Gastrocnemius medialis (tissue), 4 donors: ENCODE measurements at regions not wholly inside any gene's neighbourhood (a gene's known extent, or its start where the extent isn't known, plus 50 kb on each side); places are given as distances from the start of the nearest gene placed in this dataset.

Experiments
- ATAC-seq, 2 donors: fragments of 150-250 bp; one replicate each; pipeline ENCODE4 v1.9.1; 2016
- DNase-seq, 2 donors: peaks; one replicate each; pipeline ENCODE4 v3.0.0-alpha.2; 2019
- H3K27ac ChIP-seq, 4 donors: fragments of 200-600 bp; sonication (generic); 1 replicate in 1 of 4; 2 replicates in 3 of 4; pipeline ENCODE4 v1.5.1; 2016 to 2018; ENCODE audit warnings: mild to moderate bottlenecking in 2 of 4, moderate library complexity in 1 of 4
- H3K27me3 ChIP-seq, 3 donors: fragments of 200-600 bp; sonication (generic) in 2 of 3; 1 replicate in 1 of 3; 2 replicates in 2 of 3; pipeline versions ENCODE4 v1.5.1 to v1.6.0; 2016 to 2019; ENCODE audit warnings: mild to moderate bottlenecking in 1 of 3, moderate library complexity in 1 of 3
- H3K36me3 ChIP-seq, 2 donors: fragments of 200-600 bp; sonication (generic) in 1 of 2; one replicate each; pipeline ENCODE4 v1.5.1; 2017 to 2018
- H3K4me1 ChIP-seq, 2 donors: fragments of 200-600 bp; sonication (generic) in 1 of 2; one replicate each; pipeline ENCODE4 v1.5.1; 2016 to 2017; ENCODE audit warnings: mild to moderate bottlenecking in 2 of 2
- H3K4me3 ChIP-seq, 4 donors: fragments of 200-600 bp; sonication (generic) in 3 of 4; 1 replicate in 1 of 4; 2 replicates in 3 of 4; pipeline ENCODE4 v1.5.1; 2016 to 2019; ENCODE audit warnings: mild to moderate bottlenecking in 2 of 4
- H3K9me3 ChIP-seq, 3 donors: fragments of 200-600 bp; sonication (generic) in 2 of 3; 1 replicate in 1 of 3; 2 replicates in 2 of 3; pipeline ENCODE4 v1.5.1; 2016 to 2019
- CTCF ChIP-seq, 5 experiments: fragments of 450-650 bp in 3 of 5; fragments of 200-600 bp in 2 of 5; sonication (generic) in 2 of 5; IDR thresholded peaks in 4 of 5; conservative IDR thresholded peaks in 1 of 5; 1 replicate in 4 of 5; 2 replicates in 1 of 5; pipeline ENCODE4 v1.5.1; 2016 to 2019; ENCODE audit warnings: antibody characterized with exemption in 5 of 5, mild to moderate bottlenecking in 3 of 5, moderate library complexity in 3 of 5
- POLR2A ChIP-seq, 2 donors: fragments of 450-650 bp; IDR thresholded peaks; one replicate each; pipeline ENCODE4 v1.6.1; 2017; ENCODE audit warnings: antibody characterized with exemption in 2 of 2, mild to moderate bottlenecking in 2 of 2, moderate library complexity in 2 of 2
- in situ Hi-C, 4 donors: fragments of 200-750 bp; cut with MboI; loops; one replicate each; pipeline versions ENCODE4 v1.15.0 to v1.8.0; 2017; ENCODE audit warnings: low sequenced_read_pairs in 4 of 4
- intact Hi-C: fragments of 100-400 bp; cut with DNase I; formaldehyde crosslinking; loops from one replicate; pipeline ENCODE4 v1.15.1; 2023; ENCODE audit warnings: low total_unique reads

GRCh38 chr3:144148356-144148755 lies 176.7 kb downstream of the DIPK2A start:
- intact Hi-C loops (no loop called here), in situ Hi-C loops (no loop called here)
- Histone ChIP-seq H3K4me3 (no peak overlapping the region), H3K36me3 (no peaks in the 10 kb centered on the region), H3K27ac (no peak overlapping the region), H3K4me1 (no peaks in the 10 kb centered on the region), H3K27me3 (no peaks in the 10 kb centered on the region), H3K9me3 (no peaks in the 10 kb centered on the region)
- TF ChIP-seq CTCF (IDR thresholded peaks at IDR 0.05 in 4 of 5, conservative IDR thresholded peaks at IDR 0.05 in 1 of 5) (no peak), POLR2A (IDR thresholded peaks at IDR 0.05) (no peak)
- ATAC-seq (no peak), DNase-seq (no peak)

GRCh38 chr3:144151983-144152382 lies 180.4 kb downstream of the DIPK2A start:
- in situ Hi-C loops: no loop called here
- H3K9me3 ChIP-seq: no peaks in the 10 kb centered on the region
- ATAC-seq: no peak

DNA sequence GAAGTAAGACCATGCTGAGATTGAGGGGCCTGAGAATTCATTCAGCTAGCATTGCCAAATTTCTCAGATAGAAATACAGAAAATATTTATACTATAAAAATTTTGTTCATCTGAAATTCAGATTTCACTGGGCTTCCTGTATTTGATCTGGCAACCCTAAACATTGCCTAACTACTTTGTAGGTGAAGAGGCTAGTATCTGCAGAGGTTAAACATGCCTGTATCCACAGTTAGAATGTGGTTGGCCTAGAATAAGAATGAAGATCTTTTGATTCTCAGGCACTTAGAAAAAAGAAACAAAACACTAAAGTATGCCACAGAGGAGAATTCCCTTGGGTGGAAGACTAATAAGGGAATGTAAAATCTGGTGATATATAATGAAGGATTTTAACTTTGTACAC lies 189.0 kb downstream of the DIPK2A start:
- H3K4me3 ChIP-seq: no peak overlapping the region
- DNase-seq (no peak), ATAC-seq (no peak)
- no peaks in the 10 kb centered on the region for H3K27me3 ChIP-seq
- no peaks in the 10 kb centered on the region for H3K36me3 ChIP-seq
- H3K9me3 ChIP-seq: no peaks in the 10 kb centered on the region
- H3K4me1 ChIP-seq: no peaks in the 10 kb centered on the region
- no peak for TF ChIP-seq CTCF (IDR thresholded peaks at IDR 0.05 in 4 of 5, conservative IDR thresholded peaks at IDR 0.05 in 1 of 5)
- no peak for TF ChIP-seq POLR2A (IDR thresholded peaks at IDR 0.05)
- no peak overlapping the region for H3K27ac ChIP-seq
- in situ Hi-C loops (no loop called here), intact Hi-C loops (no loop called here)

More at GRCh38 chr3:144151983-144152382, 180.4 kb downstream of the DIPK2A start:
- no peak for TF ChIP-seq CTCF (IDR thresholded peaks at IDR 0.05 in 4 of 5, conservative IDR thresholded peaks at IDR 0.05 in 1 of 5)
- no peak for TF ChIP-seq POLR2A (IDR thresholded peaks at IDR 0.05)
- intact Hi-C loops: no loop called here
- no peaks in the 10 kb centered on the region for H3K27me3 ChIP-seq
- H3K4me3 ChIP-seq: no peak overlapping the region
- no peak for DNase-seq
- no peaks in the 10 kb centered on the region for H3K4me1 ChIP-seq
- no peaks in the 10 kb centered on the region for H3K36me3 ChIP-seq
- no peak overlapping the region for H3K27ac ChIP-seq

- intact Hi-C loops (no loop called here), in situ Hi-C loops (no loop called here)
- Histone ChIP-seq H3K27ac (no peak overlapping the region), H3K9me3 (no peaks in the 10 kb centered on the region), H3K27me3 (no peaks in the 10 kb centered on the region), H3K4me1 (no peaks in the 10 kb centered on the region), H3K36me3 (no peaks in the 10 kb centered on the region), H3K4me3 (no peak overlapping the region)
- no peak for TF ChIP-seq POLR2A (IDR thresholded peaks at IDR 0.05)
- no peak for ATAC-seq
- DNase-seq: no peak
Measured at GRCh38 chr3:144162042-144162441, 190.4 kb downstream of the DIPK2A start.

DNA sequence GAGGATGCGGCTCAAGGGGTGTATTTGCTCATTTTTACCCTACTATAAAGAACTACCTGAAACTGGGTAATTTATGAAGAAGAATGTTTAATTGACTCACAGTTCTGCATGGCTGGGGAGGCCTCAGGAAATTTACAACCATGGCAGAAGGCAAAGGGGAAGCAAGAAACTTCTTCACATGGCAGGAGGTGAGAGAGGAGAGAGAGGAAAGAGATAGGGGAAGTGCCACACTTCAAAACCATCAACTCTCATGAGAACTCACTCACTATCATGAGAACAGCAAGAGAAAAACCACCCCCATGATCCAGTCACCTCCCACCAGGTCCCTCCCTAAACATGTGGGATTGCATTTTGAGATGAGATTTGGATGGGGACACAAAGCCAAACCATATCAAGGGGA lies 192.7 kb downstream of the DIPK2A start:
- Histone ChIP-seq H3K27me3 (no peaks in the 10 kb centered on the region), H3K4me3 (no peak overlapping the region), H3K9me3 (no peaks in the 10 kb centered on the region), H3K4me1 (no peaks in the 10 kb centered on the region), H3K27ac (no peak overlapping the region), H3K36me3 (no peaks in the 10 kb centered on the region)
- no peak for TF ChIP-seq CTCF (IDR thresholded peaks at IDR 0.05 in 4 of 5, conservative IDR thresholded peaks at IDR 0.05 in 1 of 5)
- TF ChIP-seq POLR2A (IDR thresholded peaks at IDR 0.05): no peak
- DNase-seq (no peak), ATAC-seq (no peak)
- intact Hi-C loops: no loop called here
- in situ Hi-C loops: no loop called here
